ENCODE measurements at regions not wholly inside any gene's neighbourhood (a gene's known extent, or its start where the extent isn't known, plus 50 kb on each side); places are given as distances from the start of the nearest gene placed in this dataset.

GRCh38 chr2:118616432-118616831 is 231.0 kb downstream of the EN1 start (continued):
- TF ChIP-seq ERG (CRISPR knock-in tag; IDR thresholded peaks at IDR 0.05) (no peak), HMGA2 (CRISPR knock-in tag; IDR thresholded peaks at IDR 0.05) (no peak), FOXJ3 (CRISPR knock-in tag; IDR thresholded peaks at IDR 0.05; ENCODE audit: borderline replicate concordance) (no peak), ATF1 (CRISPR knock-in tag; IDR thresholded peaks at IDR 0.05) (no peak), ZBTB43 (CRISPR knock-in tag; IDR thresholded peaks at IDR 0.05) (no peak)

- Mint-ChIP-seq H3K36me3 (no peaks in the 10 kb centered on the region), H3K4me3 (no peak overlapping the region), H3K9me3 (peaks cover 7% of the 10 kb centered on the region), H3K27ac (no peak overlapping the region), H3K4me1 (peaks cover 8% of the 10 kb centered on the region), H3K27me3 (ENCODE audit: low read depth) (no peaks in the 10 kb centered on the region)
- TF ChIP-seq GTF2I (CRISPR knock-in tag; conservative IDR thresholded peaks at IDR 0.05) (no peak), IRF1 (CRISPR knock-in tag; IDR thresholded peaks at IDR 0.05) (no peak), MXD4 (CRISPR knock-in tag; IDR thresholded peaks at IDR 0.05; ENCODE audit: borderline replicate concordance) (no peak), PRDM15 (CRISPR knock-in tag; IDR thresholded peaks at IDR 0.05) (no peak), CBFB (CRISPR knock-in tag; IDR thresholded peaks at IDR 0.05; ENCODE audit: low read depth) (no peak), NFYB (CRISPR knock-in tag; conservative IDR thresholded peaks at IDR 0.05; ENCODE audit: low read depth) (no peak), CTCF (IDR thresholded peaks at IDR 0.05) (no peak), E2F4 (CRISPR knock-in tag; IDR thresholded peaks at IDR 0.05; ENCODE audit: borderline replicate concordance, low read depth) (no peak), AR (CRISPR knock-in tag; IDR thresholded peaks at IDR 0.05) (no peak), NFE2L1 (CRISPR knock-in tag; IDR thresholded peaks at IDR 0.05) (no peak), ZBTB43 (CRISPR knock-in tag; IDR thresholded peaks at IDR 0.05) (no peak), MLX (CRISPR knock-in tag; IDR thresholded peaks at IDR 0.05) (no peak), FOXK1 (CRISPR knock-in tag; IDR thresholded peaks at IDR 0.05) (no peak), MYBL2 (CRISPR knock-in tag; IDR thresholded peaks at IDR 0.05) (no peak), RORB (CRISPR knock-in tag; IDR thresholded peaks at IDR 0.05) (no peak), NR1H2 (CRISPR knock-in tag; IDR thresholded peaks at IDR 0.05) (no peak)
- POLR2A ChIA-PET, result no interaction called here
- ATAC-seq (no peak), DNase-seq (ENCODE audit: low spot score) (no peak)
- CTCF ChIA-PET, result interaction anchor here (0.9 to 1.3 kb wide), 3 partner anchors 27 to 391 kb away, joined by 3 to 4 read pairs (median 3); no protein-coding TSS in a partner anchor
These were observed 232.6 kb downstream of the EN1 start for GRCh38 chr2:118614841-118615271.

All from WTC11 (cell line).